Activated CD8-positive, alpha-beta T cell treated with anti-CD3 and anti-CD28 coated beads, Interleukin-2, amount 10 ng/mL, durations not matched to agents 7 days and 5 days (primary cell): ENCODE measurements at regions not wholly inside any gene's neighbourhood (a gene's known extent, or its start where the extent isn't known, plus 50 kb on each side); places are given as distances from the start of the nearest gene placed in this dataset.

Experiments used
- ATAC-seq: fragments of 150-1000 bp; cut with Tn5 transposase; one replicate; pipeline ENCODE4 v1.10.0; 2021; ENCODE audit warnings: moderate library complexity
- CTCF ChIA-PET: fragments of 350-600 bp; sonication (Branson Sonifier 250); formaldehyde crosslinking; loops from one replicate; lab custom pipeline; 2021; ENCODE audit warnings: antibody characterized with exemption; lab: Charles Lee
- POLR2A ChIA-PET: fragments of 350-600 bp; sonication (Branson Sonifier 250); formaldehyde crosslinking; loops from one replicate; lab custom pipeline; 2021; ENCODE audit warnings: antibody characterized with exemption; lab: Charles Lee
- DNase-seq: peaks from one replicate; pipeline ENCODE4 v3.0.0-alpha.2; 2020
- H3K27ac Mint-ChIP-seq: one replicate; pipeline ENCODE4 v1.8.0; 2021; ENCODE audit warnings: mild to moderate bottlenecking, mixed read lengths
- H3K27me3 Mint-ChIP-seq: one replicate; pipeline ENCODE4 v1.8.0; 2021; ENCODE audit warnings: low read depth, mixed read lengths
- H3K36me3 Mint-ChIP-seq: one replicate; pipeline ENCODE4 v1.8.0; 2021; ENCODE audit warnings: low read depth, mixed read lengths
- H3K4me1 Mint-ChIP-seq: one replicate; pipeline ENCODE4 v1.8.0; 2021; ENCODE audit warnings: low read depth, mixed read lengths
- H3K4me3 Mint-ChIP-seq: one replicate; pipeline ENCODE4 v1.8.0; 2021; ENCODE audit warnings: mild to moderate bottlenecking, mixed read lengths
- H3K9me3 Mint-ChIP-seq: one replicate; pipeline ENCODE4 v1.8.0; 2022; ENCODE audit warnings: mixed read lengths; ENCODE audit not compliant: insufficient read depth

- H3K4me1 Mint-ChIP-seq: peaks cover 15% of the 10 kb centered on the region
- ChIA-PET CTCF (no interaction called here), POLR2A (no interaction called here)
- no peaks in the 10 kb centered on the region for H3K9me3 Mint-ChIP-seq
- DNase-seq: peak; percentile 23
- no peak overlapping the region for H3K4me3 Mint-ChIP-seq
- peaks cover 28% of the 10 kb centered on the region for H3K27me3 Mint-ChIP-seq
- H3K36me3 Mint-ChIP-seq: no peaks in the 10 kb centered on the region
- no peak overlapping the region for H3K27ac Mint-ChIP-seq
- ATAC-seq: peak; percentile 65
Measured at GRCh38 chr20:19937218-19937617, 79.9 kb upstream of the NAA20 start.

- Mint-ChIP-seq H3K27me3 (peaks cover 33% of the 10 kb centered on the region), H3K9me3 (no peaks in the 10 kb centered on the region), H3K4me3 (no peak overlapping the region), H3K4me1 (peaks cover 15% of the 10 kb centered on the region), H3K27ac (peak overlapping the region; percentile 3), H3K36me3 (no peaks in the 10 kb centered on the region)
- ChIA-PET CTCF (no interaction called here), POLR2A (no interaction called here)
- ATAC-seq (peak; percentile 65), DNase-seq (peak; percentile 30)
Measured at GRCh38 chr20:19937651-19938420, 79.3 kb upstream of the NAA20 start.

- no peak overlapping the region for H3K4me3 Mint-ChIP-seq
- ATAC-seq (no peak), DNase-seq (no peak)
- no peak overlapping the region for H3K27ac Mint-ChIP-seq
- no peaks in the 10 kb centered on the region for H3K36me3 Mint-ChIP-seq
- H3K9me3 Mint-ChIP-seq: no peaks in the 10 kb centered on the region
- POLR2A ChIA-PET: no interaction called here
- H3K27me3 Mint-ChIP-seq: peaks cover 33% of the 10 kb centered on the region
- H3K4me1 Mint-ChIP-seq: peaks cover 15% of the 10 kb centered on the region
- CTCF ChIA-PET: no interaction called here
Measured at GRCh38 chr20:19938421-19939090, 78.6 kb upstream of the NAA20 start.

GRCh38 chr20:19940988-19941460, 76.1 kb upstream of the NAA20 start:
- ATAC-seq: no peak
- Mint-ChIP-seq H3K9me3 (no peaks in the 10 kb centered on the region), H3K36me3 (no peaks in the 10 kb centered on the region), H3K27ac (no peak overlapping the region), H3K4me1 (peaks cover 15% of the 10 kb centered on the region), H3K4me3 (no peak overlapping the region), H3K27me3 (peaks cover 29% of the 10 kb centered on the region)
- ChIA-PET POLR2A (no interaction called here), CTCF (no interaction called here)
- no peak for DNase-seq

GRCh38 chr20:19942611-19943010, 74.6 kb upstream of the NAA20 start:
- no peak for DNase-seq
- no peak overlapping the region for H3K4me3 Mint-ChIP-seq
- ChIA-PET CTCF (no interaction called here), POLR2A (no interaction called here)
- H3K4me1 Mint-ChIP-seq: peaks cover 7% of the 10 kb centered on the region
- ATAC-seq: no peak
- no peak overlapping the region for H3K27ac Mint-ChIP-seq
- H3K36me3 Mint-ChIP-seq: no peaks in the 10 kb centered on the region
- no peaks in the 10 kb centered on the region for H3K9me3 Mint-ChIP-seq
- H3K27me3 Mint-ChIP-seq: peaks cover 21% of the 10 kb centered on the region

- H3K4me3 Mint-ChIP-seq: no peak overlapping the region
- H3K4me1 Mint-ChIP-seq: peaks cover 2% of the 10 kb centered on the region
- no peaks in the 10 kb centered on the region for H3K36me3 Mint-ChIP-seq
- ChIA-PET POLR2A (no interaction called here), CTCF (no interaction called here)
- no peak for DNase-seq
- ATAC-seq: no peak
- no peak overlapping the region for H3K27ac Mint-ChIP-seq
- H3K9me3 Mint-ChIP-seq: no peaks in the 10 kb centered on the region
- peaks cover 17% of the 10 kb centered on the region for H3K27me3 Mint-ChIP-seq
Measured at GRCh38 chr20:19943061-19943521, 74.1 kb upstream of the NAA20 start.

- ATAC-seq (no peak), DNase-seq (no peak)
- Mint-ChIP-seq H3K27ac (no peak overlapping the region), H3K27me3 (peaks cover 13% of the 10 kb centered on the region), H3K4me1 (no peaks in the 10 kb centered on the region), H3K9me3 (no peaks in the 10 kb centered on the region), H3K36me3 (no peaks in the 10 kb centered on the region), H3K4me3 (no peak overlapping the region)
- ChIA-PET CTCF (no interaction called here), POLR2A (interaction anchor here (0.7 kb wide), 1 partner anchor 28 kb away, joined by 3 read pairs; no protein-coding TSS in a partner anchor)
Measured at GRCh38 chr20:19944772-19945459, 72.2 kb upstream of the NAA20 start.

- Mint-ChIP-seq H3K27ac (no peak overlapping the region), H3K9me3 (no peaks in the 10 kb centered on the region), H3K4me1 (no peaks in the 10 kb centered on the region), H3K36me3 (no peaks in the 10 kb centered on the region), H3K4me3 (no peak overlapping the region), H3K27me3 (peaks cover 12% of the 10 kb centered on the region)
- no peak for ATAC-seq
- ChIA-PET POLR2A (no interaction called here), CTCF (no interaction called here)
- no peak for DNase-seq
Measured at GRCh38 chr20:19945732-19946670, 71.2 kb upstream of the NAA20 start.

GRCh38 chr20:19947611-19948264, 69.4 kb upstream of the NAA20 start:
- Mint-ChIP-seq H3K27ac (no peak overlapping the region), H3K4me3 (no peak overlapping the region), H3K36me3 (no peaks in the 10 kb centered on the region), H3K4me1 (peaks cover 2% of the 10 kb centered on the region), H3K27me3 (peaks cover 8% of the 10 kb centered on the region), H3K9me3 (no peaks in the 10 kb centered on the region)
- ChIA-PET POLR2A (no interaction called here), CTCF (no interaction called here)
- no peak for DNase-seq
- no peak for ATAC-seq

- Mint-ChIP-seq H3K9me3 (no peaks in the 10 kb centered on the region), H3K36me3 (no peaks in the 10 kb centered on the region), H3K4me1 (peaks cover 2% of the 10 kb centered on the region), H3K4me3 (no peak overlapping the region), H3K27me3 (peaks cover 3% of the 10 kb centered on the region), H3K27ac (no peak overlapping the region)
- CTCF ChIA-PET: no interaction called here
- POLR2A ChIA-PET: interaction anchor here (0.6 kb wide), 1 partner anchor 14 kb away, joined by 3 read pairs; no protein-coding TSS in a partner anchor
- ATAC-seq: no peak
- DNase-seq: no peak
Measured at GRCh38 chr20:19949195-19949867, 67.8 kb upstream of the NAA20 start.
